Calu3 (cell line): ENCODE measurements at regions not wholly inside any gene's neighbourhood (a gene's known extent, or its start where the extent isn't known, plus 50 kb on each side); places are given as distances from the start of the nearest gene placed in this dataset.
A peak's percentile ranks its signal among the peaks of the same experiment; 100 is the strongest.

Experiments used
- BruUV-seq: library from RNA; stranded (reverse); fragments of 400-500 nt; replicated peaks from 2 replicates; lab custom pipeline; 2021; lab: Mats Ljungman, UMichigan
- CTCF ChIA-PET: fragments of 300-600 bp; sonication (Branson Sonifier 250); formaldehyde crosslinking; loops from one replicate; lab custom pipeline; 2022; ENCODE audit warnings: antibody characterized with exemption; lab: Charles Lee
- DNase-seq: peaks from one replicate; pipeline ENCODE4 v3.0.0; 2022
- H3K27ac Mint-ChIP-seq: one replicate; pipeline ENCODE4 v1.8.0; 2022; ENCODE audit warnings: mixed read lengths; ENCODE audit not compliant: unreplicated experiment
- H3K27me3 Mint-ChIP-seq: one replicate; pipeline ENCODE4 v1.8.0; 2022; ENCODE audit warnings: mixed read lengths; ENCODE audit not compliant: unreplicated experiment
- H3K36me3 Mint-ChIP-seq: one replicate; pipeline ENCODE4 v1.8.0; 2022; ENCODE audit warnings: mild to moderate bottlenecking, moderate library complexity, mixed read lengths; ENCODE audit not compliant: insufficient read depth, unreplicated experiment
- H3K4me1 Mint-ChIP-seq: one replicate; pipeline ENCODE4 v1.8.0; 2022; ENCODE audit warnings: mild to moderate bottlenecking, low read depth, mixed read lengths; ENCODE audit not compliant: unreplicated experiment
- H3K4me3 Mint-ChIP-seq: one replicate; pipeline ENCODE4 v1.8.0; 2022; ENCODE audit warnings: mild to moderate bottlenecking, low read depth, moderate library complexity, mixed read lengths; ENCODE audit not compliant: unreplicated experiment
- H3K9me3 Mint-ChIP-seq: one replicate; pipeline ENCODE4 v1.8.0; 2022; ENCODE audit warnings: low read depth, mixed read lengths; ENCODE audit not compliant: unreplicated experiment
- CTCF ChIP-seq: fragments of 200-600 bp; IDR thresholded peaks from one replicate; pipeline ENCODE4 v1.8.0; 2022; ENCODE audit warnings: antibody characterized with exemption; ENCODE audit not compliant: unreplicated experiment
- intact Hi-C: fragments of 100-400 bp; cut with micrococcal nuclease; formaldehyde crosslinking; loops from one replicate; pipeline ENCODE4 v1.10.0; 2022; ENCODE audit not compliant: unreplicated experiment

GRCh38 chr6:106792536-106793236 lies 163.3 kb downstream of the QRSL1 start:
- DNase-seq, result no peak
- no peaks in the 10 kb centered on the region for H3K27me3 Mint-ChIP-seq
- H3K27ac Mint-ChIP-seq, result peak overlapping the region; percentile 95
- intact Hi-C loops, result no loop called here
- no peak overlapping the region for H3K4me3 Mint-ChIP-seq
- H3K4me1 Mint-ChIP-seq, result peaks cover 75% of the 10 kb centered on the region
- no TSS peak for BruUV-seq
- TF ChIP-seq CTCF, result no peak
- peaks cover 33% of the 10 kb centered on the region for H3K36me3 Mint-ChIP-seq
- CTCF ChIA-PET, result interaction anchor here (0.6 to 1.4 kb wide), 8 partner anchors 12 to 187 kb away, joined by 3 to 8 read pairs (median 4); no protein-coding TSS in a partner anchor
- H3K9me3 Mint-ChIP-seq, result no peaks in the 10 kb centered on the region

- H3K9me3 Mint-ChIP-seq, result no peaks in the 10 kb centered on the region
- peak overlapping the region; percentile 37 for H3K4me3 Mint-ChIP-seq
- peak overlapping the region; percentile 95 for H3K27ac Mint-ChIP-seq
- no peaks in the 10 kb centered on the region for H3K27me3 Mint-ChIP-seq
- intact Hi-C loops, result no loop called here
- no TSS peak for BruUV-seq
- H3K36me3 Mint-ChIP-seq, result peaks cover 42% of the 10 kb centered on the region
- peaks cover 78% of the 10 kb centered on the region for H3K4me1 Mint-ChIP-seq
- peak; percentile 49 for DNase-seq
- CTCF ChIA-PET, result no interaction called here
- TF ChIP-seq CTCF, result no peak
Measured at GRCh38 chr6:106790935-106791334, 161.6 kb downstream of the QRSL1 start.

GRCh38 chr6:106790149-106790770 lies 160.9 kb downstream of the QRSL1 start:
- BruUV-seq, result no TSS peak

More at GRCh38 chr6:106790149-106790770, 160.9 kb downstream of the QRSL1 start:
- Mint-ChIP-seq H3K9me3 (no peaks in the 10 kb centered on the region), H3K27ac (peak overlapping the region; percentile 95), H3K4me3 (peak overlapping the region; percentile 37), H3K27me3 (no peaks in the 10 kb centered on the region), H3K4me1 (peaks cover 85% of the 10 kb centered on the region), H3K36me3 (peaks cover 42% of the 10 kb centered on the region)
- CTCF ChIA-PET, result no interaction called here
- TF ChIP-seq CTCF, result no peak
- DNase-seq, result no peak
- intact Hi-C loops, result no loop called here
